Activated CD4-positive, alpha-beta T cell treated with anti-CD3 and anti-CD28 coated beads, Interleukin-2, amount 50 U/mL, for 1 hour (primary cell): ENCODE measurements at regions not wholly inside any gene's neighbourhood (a gene's known extent, or its start where the extent isn't known, plus 50 kb on each side); places are given as distances from the start of the nearest gene placed in this dataset.
"Not testable (repeated sequence)": the region's sequence is repeated elsewhere in the genome, so short reads cannot be mapped to it uniquely, and the experiment has no call there.

Experiments
- DNase-seq: peaks from one replicate; pipeline ENCODE4 v3.0.0-alpha.2; 2020

GRCh38 chr14:86310148-86310547, 780.2 kb downstream of the FLRT2 start:
- no peak for DNase-seq

GRCh38 chr14:86305058-86305457, 775.1 kb downstream of the FLRT2 start:
- DNase-seq, result no peak

- no peak for DNase-seq
These were observed 770.0 kb downstream of the FLRT2 start for GRCh38 chr14:86299994-86300393.

- no peak for DNase-seq
These were observed 766.2 kb downstream of the FLRT2 start for GRCh38 chr14:86296173-86296572.

GRCh38 chr14:86288336-86288735, 758.4 kb downstream of the FLRT2 start:
- DNase-seq, result no peak

- no peak for DNase-seq
These were observed 749.5 kb downstream of the FLRT2 start for GRCh38 chr14:86279405-86279804.

- no peak for DNase-seq
These were observed 728.0 kb downstream of the FLRT2 start for GRCh38 chr14:86257973-86258372.

GRCh38 chr14:86243158-86243557, 713.2 kb downstream of the FLRT2 start:
- no peak for DNase-seq

- no peak for DNase-seq
These were observed 707.8 kb downstream of the FLRT2 start for GRCh38 chr14:86237733-86238132.

GRCh38 chr14:86221755-86222154, 691.8 kb downstream of the FLRT2 start:
- no peak for DNase-seq

GRCh38 chr14:86221000-86221399, 691.1 kb downstream of the FLRT2 start:
- DNase-seq, result no peak

GRCh38 chr14:86217523-86217922, 687.6 kb downstream of the FLRT2 start:
- no peak for DNase-seq

GRCh38 chr14:86203843-86204242, 673.9 kb downstream of the FLRT2 start:
- DNase-seq, result no peak

GRCh38 chr14:86196471-86196870, 666.5 kb downstream of the FLRT2 start:
- DNase-seq, result no peak

GRCh38 chr14:86193756-86194155, 663.8 kb downstream of the FLRT2 start:
- no peak for DNase-seq

- no peak for DNase-seq
These were observed 650.0 kb downstream of the FLRT2 start for GRCh38 chr14:86179980-86180379.

- no peak for DNase-seq
These were observed 638.4 kb downstream of the FLRT2 start for GRCh38 chr14:86168371-86168770.

GRCh38 chr14:86166541-86166940, 636.6 kb downstream of the FLRT2 start:
- DNase-seq, result no peak

GRCh38 chr14:86153480-86153879, 623.5 kb downstream of the FLRT2 start:
- no peak for DNase-seq

GRCh38 chr14:86143248-86143647, 613.3 kb downstream of the FLRT2 start:
- no peak for DNase-seq

GRCh38 chr14:86141966-86142365, 612.0 kb downstream of the FLRT2 start:
- no peak for DNase-seq

GRCh38 chr14:86129426-86129825, 599.5 kb downstream of the FLRT2 start:
- no peak for DNase-seq

- no peak for DNase-seq
These were observed 594.4 kb downstream of the FLRT2 start for GRCh38 chr14:86124328-86124727.

- no peak for DNase-seq
These were observed 586.0 kb downstream of the FLRT2 start for GRCh38 chr14:86115972-86116371.

- not testable (repeated sequence) for DNase-seq
These were observed 580.9 kb downstream of the FLRT2 start for GRCh38 chr14:86110871-86111270.

- DNase-seq, result no peak
These were observed 574.8 kb downstream of the FLRT2 start for GRCh38 chr14:86104691-86105265.
